PFSK-1 (cell line): ENCODE measurements at regions not wholly inside any gene's neighbourhood (a gene's known extent, or its start where the extent isn't known, plus 50 kb on each side); places are given as distances from the start of the nearest gene placed in this dataset.

Experiments used
- FOXP2 ChIP-seq: optimal IDR thresholded peaks from 2 replicates; pipeline ENCODE3; 2011; ENCODE audit warnings: borderline replicate concordance, control low read depth, inconsistent platforms; ENCODE audit not compliant: insufficient read depth; ENCODE audit errors: extremely low read length, extremely low read depth
- POLR2AphosphoS5 ChIP-seq: IDR thresholded peaks from 2 replicates; pipeline ENCODE4 v1.6.1; 2012; ENCODE audit warnings: low read depth, mild to moderate bottlenecking, control low read depth, low read length, moderate library complexity
- SIN3A ChIP-seq: IDR thresholded peaks from 2 replicates; pipeline ENCODE4 v1.6.1; 2012; ENCODE audit warnings: mild to moderate bottlenecking, low read length, moderate library complexity, borderline replicate concordance; ENCODE audit not compliant: insufficient read depth
- TAF1 ChIP-seq: IDR thresholded peaks from 2 replicates; pipeline ENCODE4 v1.6.1; 2012; ENCODE audit warnings: low read length, control low read depth, borderline replicate concordance; ENCODE audit not compliant: insufficient read depth
- TF ChIP-seq, protein P1 (sequence below), 2 experiments: IDR thresholded peaks; 2 replicates each; pipeline versions ENCODE4 v1.6.1 to v1.8.0; 2011 to 2012; ENCODE audit warnings: low read depth in 2 of 2, low read length in 2 of 2, control low read depth in 1 of 2, inconsistent platforms in 1 of 2, mild to moderate bottlenecking in 1 of 2, moderate library complexity in 1 of 2; ENCODE audit not compliant: insufficient read depth in 1 of 2

DNA sequence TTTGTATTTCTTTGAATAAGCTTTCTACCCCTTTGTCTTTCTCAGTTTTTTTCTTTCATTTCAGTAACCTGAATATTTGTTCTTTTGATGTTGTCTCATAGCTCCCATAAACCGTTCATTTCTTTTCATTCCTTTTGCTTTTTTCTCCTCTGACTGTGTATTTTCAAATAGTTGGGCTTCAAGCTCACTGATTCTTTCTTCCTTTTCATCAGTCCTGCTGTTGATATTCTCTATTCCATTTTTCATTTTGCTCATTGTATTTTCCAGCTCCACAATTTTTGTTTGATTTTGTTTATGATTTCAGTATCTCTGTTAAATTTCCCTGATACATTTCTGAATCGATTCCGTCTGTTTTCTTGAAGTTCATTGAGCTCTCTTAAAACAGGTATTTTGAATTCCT is 129.6 kb upstream of the NUDT6 start:
- TF ChIP-seq SIN3A (no peak), POLR2AphosphoS5 (no peak), FOXP2 (no peak), TAF1 (no peak)
- TF ChIP-seq, protein P1, sequence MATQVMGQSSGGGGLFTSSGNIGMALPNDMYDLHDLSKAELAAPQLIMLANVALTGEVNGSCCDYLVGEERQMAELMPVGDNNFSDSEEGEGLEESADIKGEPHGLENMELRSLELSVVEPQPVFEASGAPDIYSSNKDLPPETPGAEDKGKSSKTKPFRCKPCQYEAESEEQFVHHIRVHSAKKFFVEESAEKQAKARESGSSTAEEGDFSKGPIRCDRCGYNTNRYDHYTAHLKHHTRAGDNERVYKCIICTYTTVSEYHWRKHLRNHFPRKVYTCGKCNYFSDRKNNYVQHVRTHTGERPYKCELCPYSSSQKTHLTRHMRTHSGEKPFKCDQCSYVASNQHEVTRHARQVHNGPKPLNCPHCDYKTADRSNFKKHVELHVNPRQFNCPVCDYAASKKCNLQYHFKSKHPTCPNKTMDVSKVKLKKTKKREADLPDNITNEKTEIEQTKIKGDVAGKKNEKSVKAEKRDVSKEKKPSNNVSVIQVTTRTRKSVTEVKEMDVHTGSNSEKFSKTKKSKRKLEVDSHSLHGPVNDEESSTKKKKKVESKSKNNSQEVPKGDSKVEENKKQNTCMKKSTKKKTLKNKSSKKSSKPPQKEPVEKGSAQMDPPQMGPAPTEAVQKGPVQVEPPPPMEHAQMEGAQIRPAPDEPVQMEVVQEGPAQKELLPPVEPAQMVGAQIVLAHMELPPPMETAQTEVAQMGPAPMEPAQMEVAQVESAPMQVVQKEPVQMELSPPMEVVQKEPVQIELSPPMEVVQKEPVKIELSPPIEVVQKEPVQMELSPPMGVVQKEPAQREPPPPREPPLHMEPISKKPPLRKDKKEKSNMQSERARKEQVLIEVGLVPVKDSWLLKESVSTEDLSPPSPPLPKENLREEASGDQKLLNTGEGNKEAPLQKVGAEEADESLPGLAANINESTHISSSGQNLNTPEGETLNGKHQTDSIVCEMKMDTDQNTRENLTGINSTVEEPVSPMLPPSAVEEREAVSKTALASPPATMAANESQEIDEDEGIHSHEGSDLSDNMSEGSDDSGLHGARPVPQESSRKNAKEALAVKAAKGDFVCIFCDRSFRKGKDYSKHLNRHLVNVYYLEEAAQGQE (IDR thresholded peaks at IDR 0.05; ENCODE audit: insufficient read depth in 1 of 2, low read depth in 2 of 2, low read length in 2 of 2): no peak

DNA sequence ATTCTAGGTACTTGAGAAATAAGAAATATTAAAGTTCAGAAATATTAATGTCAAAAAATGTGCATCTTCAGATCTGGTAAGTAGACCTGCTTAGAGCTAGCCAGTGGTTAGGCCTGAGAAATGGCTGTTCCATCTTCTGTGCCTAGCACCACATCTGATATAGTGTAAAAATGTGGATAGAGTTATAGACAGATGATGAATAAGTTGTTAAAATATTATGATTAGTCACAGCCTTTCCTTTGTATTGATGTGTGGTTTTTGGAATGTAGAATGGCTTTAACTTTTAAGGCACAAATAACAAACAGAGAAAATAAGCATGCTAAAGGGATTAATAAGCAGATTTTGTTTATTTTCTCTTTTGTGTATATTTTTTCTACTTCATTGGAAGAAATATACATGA is 133.5 kb upstream of the NUDT6 start:
- no peak for TF ChIP-seq FOXP2
- TF ChIP-seq POLR2AphosphoS5: no peak
- no peak for TF ChIP-seq TAF1
- TF ChIP-seq, protein P1 (IDR thresholded peaks at IDR 0.05; ENCODE audit: insufficient read depth in 1 of 2, low read depth in 2 of 2, low read length in 2 of 2): no peak
- TF ChIP-seq SIN3A: no peak

DNA sequence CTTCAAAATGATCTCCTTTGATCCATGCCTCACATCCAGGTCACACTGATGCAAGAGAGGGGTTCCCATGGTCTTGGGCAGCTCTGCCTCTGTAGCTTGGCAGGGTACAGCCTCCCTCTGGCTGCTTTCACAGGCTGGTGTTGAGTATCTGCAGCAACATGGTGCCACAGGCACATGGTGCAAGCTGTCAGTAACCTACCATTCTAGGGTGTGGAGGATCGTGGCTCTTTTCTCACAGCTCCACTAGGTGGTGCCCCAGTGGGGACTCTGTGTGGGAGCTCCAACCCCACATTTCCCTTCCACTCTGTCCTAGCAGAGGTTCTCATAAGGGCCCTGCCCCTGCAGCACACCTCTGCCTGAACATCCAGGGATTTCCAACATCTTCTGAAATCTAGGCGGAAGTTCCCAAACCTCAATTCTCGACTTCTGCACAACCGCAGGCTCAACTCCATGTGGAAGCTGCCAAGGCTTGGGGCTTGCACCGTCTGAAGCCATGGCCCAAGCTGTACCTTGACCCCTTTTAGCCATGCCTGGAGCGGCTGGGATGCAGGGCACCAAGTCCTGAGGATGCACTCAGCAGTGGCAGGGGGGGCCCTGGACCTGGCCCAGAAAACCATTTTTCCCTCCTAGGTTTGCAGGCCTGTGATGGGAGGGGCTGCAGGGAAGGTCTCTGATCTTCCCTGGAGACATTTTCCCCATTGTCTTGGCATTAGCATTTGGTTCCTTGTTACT is 137.8 kb upstream of the NUDT6 start:
- TF ChIP-seq, protein P1 (IDR thresholded peaks at IDR 0.05; ENCODE audit: insufficient read depth in 1 of 2, low read depth in 2 of 2, low read length in 2 of 2): no peak
- TF ChIP-seq TAF1 (no peak), FOXP2 (no peak), POLR2AphosphoS5 (no peak), SIN3A (no peak)

DNA sequence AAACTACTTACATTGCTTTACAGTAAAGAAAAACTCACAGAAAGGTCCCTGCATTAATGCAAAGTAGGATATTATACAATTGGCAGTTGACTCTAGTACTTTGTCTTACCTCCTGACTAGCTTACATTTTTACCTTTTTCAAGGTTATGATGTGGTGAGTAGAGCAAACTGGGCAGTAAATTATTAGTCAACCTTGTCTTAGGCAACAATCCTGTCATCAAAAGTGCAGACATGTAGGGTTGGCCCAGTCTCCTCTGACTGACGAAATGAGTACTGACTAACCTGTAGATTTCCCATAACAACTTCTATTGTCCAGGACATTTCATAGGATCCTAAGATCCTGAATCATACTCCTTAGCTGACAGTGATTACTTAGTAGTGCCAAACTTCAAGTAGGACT is 142.0 kb upstream of the NUDT6 start:
- no peak for TF ChIP-seq FOXP2
- TF ChIP-seq, protein P1 (IDR thresholded peaks at IDR 0.05; ENCODE audit: insufficient read depth in 1 of 2, low read depth in 2 of 2, low read length in 2 of 2): no peak

DNA sequence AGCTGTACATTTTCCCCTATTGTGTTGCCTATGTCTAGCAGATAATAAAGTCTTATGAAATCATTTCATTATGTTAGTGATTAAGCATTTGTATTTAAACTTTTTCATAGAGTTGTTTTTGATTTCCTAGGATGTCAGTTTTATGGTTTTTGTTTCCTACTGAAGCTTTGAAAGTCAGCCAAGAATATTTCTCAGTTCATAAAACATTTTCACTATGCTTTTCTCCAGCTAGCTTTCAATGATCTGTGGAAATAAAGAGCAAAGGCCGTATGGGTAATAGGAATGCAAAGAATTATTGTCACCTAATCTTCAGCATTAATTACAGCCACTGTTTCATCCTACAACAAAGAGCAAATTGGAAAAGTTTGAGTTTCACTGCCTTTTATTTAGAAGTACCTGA is 145.7 kb upstream of the NUDT6 start:
- TF ChIP-seq TAF1 (no peak), FOXP2 (no peak)
- TF ChIP-seq, protein P1 (IDR thresholded peaks at IDR 0.05; ENCODE audit: insufficient read depth in 1 of 2, low read depth in 2 of 2, low read length in 2 of 2): no peak
